DND-41 (cell line): ENCODE measurements at regions not wholly inside any gene's neighbourhood (a gene's known extent, or its start where the extent isn't known, plus 50 kb on each side); places are given as distances from the start of the nearest gene placed in this dataset.
A peak's percentile ranks its signal among the peaks of the same experiment; 100 is the strongest.

Experiments
- ATAC-seq: fragments of 200-7000 bp; cut with Tn5 transposase; 3 replicates; pipeline ENCODE4 v1.9.1; 2021; ENCODE audit warnings: low read depth; ENCODE audit not compliant: insufficient read depth
- DNase-seq: peaks from one replicate; pipeline ENCODE4 v3.0.0-alpha.2; 2020
- H2AFZ ChIP-seq: 2 replicates; pipeline ENCODE4 v1.6.0; 2012; ENCODE audit warnings: low read depth, low read length
- H3K27ac ChIP-seq: 2 replicates; pipeline ENCODE4 v1.5.1; 2012; ENCODE audit warnings: low read length, inconsistent platforms
- H3K27me3 ChIP-seq: fragments of 200-600 bp; sonication (generic); 2 replicates; pipeline ENCODE4 v1.6.0; 2012; ENCODE audit warnings: low read length, mild to moderate bottlenecking, inconsistent platforms; ENCODE audit not compliant: insufficient read depth, poor library complexity
- H3K36me3 ChIP-seq: 2 replicates; pipeline ENCODE4 v1.5.1; 2012; ENCODE audit warnings: low read length, inconsistent platforms; ENCODE audit not compliant: insufficient read depth
- H3K4me1 ChIP-seq: 2 replicates; pipeline ENCODE4 v1.5.1; 2012; ENCODE audit warnings: mild to moderate bottlenecking, low read length; ENCODE audit not compliant: insufficient read depth
- H3K4me2 ChIP-seq: 2 replicates; pipeline ENCODE4 v1.6.0; 2012; ENCODE audit warnings: mild to moderate bottlenecking, moderate library complexity, low read length, inconsistent platforms; ENCODE audit not compliant: insufficient read depth
- H3K4me3 ChIP-seq, 2 experiments: fragments of 200-600 bp in 1 of 2; shearing (Covaris generic) in 1 of 2; 2 replicates each; pipeline ENCODE4 v1.5.1; 2012 to 2016; ENCODE audit warnings: inconsistent platforms in 2 of 2, low read length in 2 of 2, mild to moderate bottlenecking in 2 of 2, low read depth in 1 of 2, moderate library complexity in 1 of 2
- H3K79me2 ChIP-seq: 2 replicates; pipeline ENCODE4 v1.6.0; 2012; ENCODE audit warnings: low read length, inconsistent platforms; ENCODE audit not compliant: insufficient read depth
- H3K9ac ChIP-seq: 2 replicates; pipeline ENCODE4 v1.6.0; 2012; ENCODE audit warnings: low read depth, mild to moderate bottlenecking, inconsistent platforms, low read length, moderate library complexity
- H3K9me3 ChIP-seq: 2 replicates; pipeline ENCODE4 v1.5.1; 2012; ENCODE audit warnings: low read length, moderate library complexity, mild to moderate bottlenecking, inconsistent platforms; ENCODE audit not compliant: insufficient read depth, severe bottlenecking
- H4K20me1 ChIP-seq: 2 replicates; pipeline ENCODE4 v1.6.0; 2012; ENCODE audit warnings: low read length; ENCODE audit not compliant: insufficient read depth
- EZH2 ChIP-seq: IDR thresholded peaks from 3 replicates; pipeline ENCODE4 v1.6.1; 2012; ENCODE audit warnings: borderline replicate concordance, low read depth, mild to moderate bottlenecking, moderate library complexity, low read length, inconsistent platforms; ENCODE audit not compliant: severe bottlenecking
- TF ChIP-seq, protein P1 (sequence below): IDR thresholded peaks from 2 replicates; pipeline ENCODE4 v1.5.1; 2012; ENCODE audit warnings: borderline replicate concordance, low read length, moderate library complexity, mild to moderate bottlenecking; ENCODE audit not compliant: poor library complexity, severe bottlenecking; ENCODE audit errors: extremely low read depth

DNA sequence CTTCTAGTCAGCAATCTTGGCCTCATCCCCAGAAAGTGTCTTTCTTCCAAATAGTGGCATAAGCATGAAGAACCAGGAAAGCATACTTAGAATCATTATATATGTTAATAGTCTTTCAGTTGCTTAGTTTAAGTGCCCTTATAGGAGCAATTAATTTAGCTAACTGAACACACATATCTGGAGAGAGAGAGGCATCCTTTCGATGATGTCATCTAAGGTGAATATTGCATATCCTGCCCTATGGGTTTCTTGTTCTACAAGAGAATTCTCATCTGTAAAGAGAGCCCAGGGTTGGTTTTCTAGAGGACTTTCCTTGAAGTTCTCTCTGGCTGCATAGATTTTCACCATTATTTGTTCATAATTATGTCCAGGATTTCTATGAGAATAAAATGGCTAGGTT is 230.1 kb downstream of the RPS4Y2 start:
- no peak for TF ChIP-seq EZH2
- TF ChIP-seq, protein P1, sequence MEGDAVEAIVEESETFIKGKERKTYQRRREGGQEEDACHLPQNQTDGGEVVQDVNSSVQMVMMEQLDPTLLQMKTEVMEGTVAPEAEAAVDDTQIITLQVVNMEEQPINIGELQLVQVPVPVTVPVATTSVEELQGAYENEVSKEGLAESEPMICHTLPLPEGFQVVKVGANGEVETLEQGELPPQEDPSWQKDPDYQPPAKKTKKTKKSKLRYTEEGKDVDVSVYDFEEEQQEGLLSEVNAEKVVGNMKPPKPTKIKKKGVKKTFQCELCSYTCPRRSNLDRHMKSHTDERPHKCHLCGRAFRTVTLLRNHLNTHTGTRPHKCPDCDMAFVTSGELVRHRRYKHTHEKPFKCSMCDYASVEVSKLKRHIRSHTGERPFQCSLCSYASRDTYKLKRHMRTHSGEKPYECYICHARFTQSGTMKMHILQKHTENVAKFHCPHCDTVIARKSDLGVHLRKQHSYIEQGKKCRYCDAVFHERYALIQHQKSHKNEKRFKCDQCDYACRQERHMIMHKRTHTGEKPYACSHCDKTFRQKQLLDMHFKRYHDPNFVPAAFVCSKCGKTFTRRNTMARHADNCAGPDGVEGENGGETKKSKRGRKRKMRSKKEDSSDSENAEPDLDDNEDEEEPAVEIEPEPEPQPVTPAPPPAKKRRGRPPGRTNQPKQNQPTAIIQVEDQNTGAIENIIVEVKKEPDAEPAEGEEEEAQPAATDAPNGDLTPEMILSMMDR = no peak
- H3K9me3 ChIP-seq = no peaks in the 10 kb centered on the region
- DNase-seq (no peak), ATAC-seq (no peak)
- H3K4me3 ChIP-seq = no peak overlapping the region
- H3K27ac ChIP-seq = no peak overlapping the region
- no peak overlapping the region for H3K9ac ChIP-seq
- no peak overlapping the region for H3K4me2 ChIP-seq
- no peaks in the 10 kb centered on the region for H3K79me2 ChIP-seq
- peaks cover 15% of the 10 kb centered on the region for H3K4me1 ChIP-seq
- H3K27me3 ChIP-seq = no peaks in the 10 kb centered on the region
- H4K20me1 ChIP-seq = no peaks in the 10 kb centered on the region
- H3K36me3 ChIP-seq = no peaks in the 10 kb centered on the region
- no peak overlapping the region for H2AFZ ChIP-seq

DNA sequence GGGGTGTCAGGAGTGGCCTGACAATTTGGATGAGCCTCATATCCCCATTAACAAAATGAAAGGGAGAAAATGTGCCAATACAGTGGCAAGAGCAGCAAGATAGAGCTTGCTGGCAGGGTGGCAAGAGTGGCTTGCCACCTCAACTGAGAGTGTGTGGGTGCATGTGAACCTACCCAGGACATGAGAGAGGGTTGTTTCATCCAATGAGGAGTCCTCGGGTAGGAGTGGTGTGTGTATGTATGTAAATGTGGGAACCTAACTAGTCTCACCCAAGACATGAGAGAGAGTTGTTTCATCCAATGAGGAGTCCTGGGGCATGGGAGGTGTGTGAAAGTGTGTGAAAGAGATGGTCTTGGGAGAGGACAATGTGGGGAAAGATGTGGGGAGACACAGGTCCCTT is 234.2 kb downstream of the RPS4Y2 start:
- no peak for ATAC-seq
- DNase-seq = no peak
- H3K4me1 ChIP-seq = peaks cover 17% of the 10 kb centered on the region
- H3K27ac ChIP-seq = peak overlapping the region; percentile 83
- no peaks in the 10 kb centered on the region for H3K27me3 ChIP-seq
- no peak overlapping the region for H3K9ac ChIP-seq
- peak overlapping the region; percentile 75 for H3K4me2 ChIP-seq
- no peaks in the 10 kb centered on the region for H3K79me2 ChIP-seq
- H3K4me3 ChIP-seq = no peak overlapping the region
- no peaks in the 10 kb centered on the region for H4K20me1 ChIP-seq
- TF ChIP-seq EZH2 = no peak
- TF ChIP-seq, protein P1 = no peak
- H3K36me3 ChIP-seq = no peaks in the 10 kb centered on the region
- H3K9me3 ChIP-seq = no peaks in the 10 kb centered on the region
- H2AFZ ChIP-seq = peak overlapping the region; percentile 86

DNA sequence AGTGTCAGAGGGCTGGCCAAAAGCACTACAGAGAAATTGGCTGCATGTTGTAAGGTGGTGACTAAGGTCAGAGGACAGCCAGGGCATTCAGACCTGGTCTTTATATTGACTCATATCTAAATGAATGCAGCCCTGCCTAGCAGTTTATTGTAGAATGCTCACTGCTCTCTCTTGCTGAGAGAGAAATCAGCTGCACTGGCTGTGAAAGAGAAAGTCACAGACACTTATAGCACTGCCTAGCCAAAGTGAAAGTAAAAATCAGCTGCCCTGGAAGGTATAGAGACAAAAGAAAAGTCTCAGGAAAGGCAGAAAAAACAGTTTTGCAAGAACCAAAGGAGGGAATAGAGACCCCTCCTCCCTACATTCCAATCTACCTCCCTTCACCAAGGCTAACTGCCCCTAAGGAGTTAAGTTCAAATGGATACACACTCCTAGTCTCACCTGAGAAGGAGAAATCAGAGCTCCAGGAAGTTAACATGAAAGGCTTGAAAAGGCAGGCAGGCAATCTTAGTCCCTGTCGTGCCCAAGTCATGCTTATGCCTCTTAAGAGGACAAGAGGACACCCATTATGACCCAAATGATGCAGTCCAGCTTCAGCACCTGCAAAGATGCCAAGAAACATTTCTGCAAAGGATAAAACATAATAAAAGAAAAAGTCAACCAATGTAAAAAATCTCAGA is 235.1 kb downstream of the RPS4Y2 start:
- Histone ChIP-seq H3K9me3 (no peaks in the 10 kb centered on the region), H3K79me2 (no peaks in the 10 kb centered on the region), H2AFZ (peak overlapping the region; percentile 86), H3K4me3 (peak overlapping the region; percentile 14 to 58; a peak in 3 of 4 replicates), H3K9ac (peak overlapping the region; percentile 53), H3K27ac (peak overlapping the region; percentile 83), H3K4me2 (peak overlapping the region; percentile 75), H4K20me1 (no peaks in the 10 kb centered on the region), H3K27me3 (no peaks in the 10 kb centered on the region), H3K4me1 (peaks cover 17% of the 10 kb centered on the region), H3K36me3 (no peaks in the 10 kb centered on the region)
- peak; percentile 43 for DNase-seq
- ATAC-seq = peak; percentile 98
- TF ChIP-seq, protein P1 = no peak
- TF ChIP-seq EZH2 = no peak
